ENCODE measurements at regions not wholly inside any gene's neighbourhood (a gene's known extent, or its start where the extent isn't known, plus 50 kb on each side); places are given as distances from the start of the nearest gene placed in this dataset.

DNA sequence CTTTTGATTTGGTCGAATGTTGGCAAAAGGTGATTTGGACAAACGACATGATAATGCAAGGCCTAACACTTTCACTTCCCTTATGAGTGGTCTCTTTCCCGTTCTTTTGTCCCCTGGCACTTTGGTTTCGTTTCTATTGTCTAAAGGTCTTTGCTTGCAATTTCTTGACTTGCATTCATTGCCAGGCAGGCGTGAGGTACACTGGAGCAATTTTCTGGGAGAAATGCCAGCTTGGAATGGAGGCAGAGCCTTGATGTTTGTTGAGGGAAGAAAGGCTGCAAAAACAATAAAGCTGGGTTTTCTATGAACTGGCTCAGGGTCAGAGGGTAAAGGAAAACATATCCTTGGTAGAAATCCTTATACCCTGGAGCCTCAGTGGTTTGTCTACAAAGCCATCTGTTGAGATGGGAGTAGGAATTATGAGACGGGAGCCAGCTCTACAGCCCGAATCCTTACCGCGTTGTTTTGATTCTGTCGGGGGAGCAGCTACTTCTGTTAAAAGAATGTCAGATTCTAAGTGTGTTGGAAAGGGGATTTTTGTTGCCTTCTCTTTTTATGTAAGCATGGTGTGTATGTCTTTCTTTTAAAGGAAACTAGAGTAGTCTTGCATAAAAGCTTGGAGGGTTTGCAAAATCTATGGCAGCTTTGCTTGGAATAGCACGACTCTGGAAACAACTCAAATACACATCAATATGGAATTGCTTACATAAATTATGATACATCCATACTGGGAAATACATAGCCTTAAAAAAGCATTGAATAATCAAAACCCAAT lies 158.9 kb downstream of the RMI1 start:
- no peak for DNase-seq (ENCODE audit: low read depth, low spot score)
- H3K27ac ChIP-seq (ENCODE audit: low read depth, low read length), result no peak overlapping the region
- no peaks in the 10 kb centered on the region for H3K9me3 ChIP-seq (ENCODE audit: control insufficient read depth in 1 of 2, insufficient read depth in 1 of 2, low read depth in 1 of 2, low read length in 2 of 2)
- H4K20me1 ChIP-seq (ENCODE audit: insufficient read depth), result no peaks in the 10 kb centered on the region
- ChIA-PET CTCF (no interaction called here), RAD21 (ENCODE audit: low non-redundant PET in 1 of 2, low total read pairs in 2 of 2, uncharacterized antibody in 2 of 2, unreplicated experiment in 2 of 2) (no interaction called here), POLR2A (no interaction called here)
- H2AFZ ChIP-seq (ENCODE audit: low read depth, low read length, poor library complexity, severe bottlenecking), result no peak overlapping the region
- H3K27me3 ChIP-seq (ENCODE audit: insufficient read depth, low read length), result no peaks in the 10 kb centered on the region
- no peaks in the 10 kb centered on the region for H3K9me2 ChIP-seq (ENCODE audit: insufficient read depth)
- no peaks in the 10 kb centered on the region for H3K79me2 ChIP-seq (ENCODE audit: insufficient read depth, low read length)
- intact Hi-C loops (cut with micrococcal nuclease), result no loop called here
- 0 out of 4 replicates have a peak, but pooled peaks cover 0 to 2% of the 10 kb centered on the region in 2 experiments for H3K4me1 ChIP-seq (ENCODE audit: control insufficient read depth in 1 of 2, insufficient read depth in 2 of 2, low read length in 2 of 2)
- no peak for ATAC-seq
- H3K4me2 ChIP-seq (ENCODE audit: low read length), result no peak overlapping the region
- BruUV-seq (replicated peaks), result no TSS peak
- TF ChIP-seq SP1 (IDR thresholded peaks at IDR 0.05; ENCODE audit: low read depth), result no peak
- TF ChIP-seq, protein P1, sequence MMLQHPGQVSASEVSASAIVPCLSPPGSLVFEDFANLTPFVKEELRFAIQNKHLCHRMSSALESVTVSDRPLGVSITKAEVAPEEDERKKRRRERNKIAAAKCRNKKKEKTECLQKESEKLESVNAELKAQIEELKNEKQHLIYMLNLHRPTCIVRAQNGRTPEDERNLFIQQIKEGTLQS (IDR thresholded peaks at IDR 0.05), result no peak
- no peak for TF ChIP-seq FOSL1 (IDR thresholded peaks at IDR 0.05; ENCODE audit: low read depth)
- TF ChIP-seq CBX3 (IDR thresholded peaks at IDR 0.05; ENCODE audit: low read depth), result no peak
- TF ChIP-seq, protein P2, sequence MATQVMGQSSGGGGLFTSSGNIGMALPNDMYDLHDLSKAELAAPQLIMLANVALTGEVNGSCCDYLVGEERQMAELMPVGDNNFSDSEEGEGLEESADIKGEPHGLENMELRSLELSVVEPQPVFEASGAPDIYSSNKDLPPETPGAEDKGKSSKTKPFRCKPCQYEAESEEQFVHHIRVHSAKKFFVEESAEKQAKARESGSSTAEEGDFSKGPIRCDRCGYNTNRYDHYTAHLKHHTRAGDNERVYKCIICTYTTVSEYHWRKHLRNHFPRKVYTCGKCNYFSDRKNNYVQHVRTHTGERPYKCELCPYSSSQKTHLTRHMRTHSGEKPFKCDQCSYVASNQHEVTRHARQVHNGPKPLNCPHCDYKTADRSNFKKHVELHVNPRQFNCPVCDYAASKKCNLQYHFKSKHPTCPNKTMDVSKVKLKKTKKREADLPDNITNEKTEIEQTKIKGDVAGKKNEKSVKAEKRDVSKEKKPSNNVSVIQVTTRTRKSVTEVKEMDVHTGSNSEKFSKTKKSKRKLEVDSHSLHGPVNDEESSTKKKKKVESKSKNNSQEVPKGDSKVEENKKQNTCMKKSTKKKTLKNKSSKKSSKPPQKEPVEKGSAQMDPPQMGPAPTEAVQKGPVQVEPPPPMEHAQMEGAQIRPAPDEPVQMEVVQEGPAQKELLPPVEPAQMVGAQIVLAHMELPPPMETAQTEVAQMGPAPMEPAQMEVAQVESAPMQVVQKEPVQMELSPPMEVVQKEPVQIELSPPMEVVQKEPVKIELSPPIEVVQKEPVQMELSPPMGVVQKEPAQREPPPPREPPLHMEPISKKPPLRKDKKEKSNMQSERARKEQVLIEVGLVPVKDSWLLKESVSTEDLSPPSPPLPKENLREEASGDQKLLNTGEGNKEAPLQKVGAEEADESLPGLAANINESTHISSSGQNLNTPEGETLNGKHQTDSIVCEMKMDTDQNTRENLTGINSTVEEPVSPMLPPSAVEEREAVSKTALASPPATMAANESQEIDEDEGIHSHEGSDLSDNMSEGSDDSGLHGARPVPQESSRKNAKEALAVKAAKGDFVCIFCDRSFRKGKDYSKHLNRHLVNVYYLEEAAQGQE (IDR thresholded peaks at IDR 0.05; ENCODE audit: low read depth), result no peak
- no peak for TF ChIP-seq ZNF274 (IDR thresholded peaks at IDR 0.05; ENCODE audit: low read depth, low read length)
- no peak for TF ChIP-seq ELF1 (IDR thresholded peaks at IDR 0.05; ENCODE audit: borderline replicate concordance, low read depth)
- TF ChIP-seq, protein P3, sequence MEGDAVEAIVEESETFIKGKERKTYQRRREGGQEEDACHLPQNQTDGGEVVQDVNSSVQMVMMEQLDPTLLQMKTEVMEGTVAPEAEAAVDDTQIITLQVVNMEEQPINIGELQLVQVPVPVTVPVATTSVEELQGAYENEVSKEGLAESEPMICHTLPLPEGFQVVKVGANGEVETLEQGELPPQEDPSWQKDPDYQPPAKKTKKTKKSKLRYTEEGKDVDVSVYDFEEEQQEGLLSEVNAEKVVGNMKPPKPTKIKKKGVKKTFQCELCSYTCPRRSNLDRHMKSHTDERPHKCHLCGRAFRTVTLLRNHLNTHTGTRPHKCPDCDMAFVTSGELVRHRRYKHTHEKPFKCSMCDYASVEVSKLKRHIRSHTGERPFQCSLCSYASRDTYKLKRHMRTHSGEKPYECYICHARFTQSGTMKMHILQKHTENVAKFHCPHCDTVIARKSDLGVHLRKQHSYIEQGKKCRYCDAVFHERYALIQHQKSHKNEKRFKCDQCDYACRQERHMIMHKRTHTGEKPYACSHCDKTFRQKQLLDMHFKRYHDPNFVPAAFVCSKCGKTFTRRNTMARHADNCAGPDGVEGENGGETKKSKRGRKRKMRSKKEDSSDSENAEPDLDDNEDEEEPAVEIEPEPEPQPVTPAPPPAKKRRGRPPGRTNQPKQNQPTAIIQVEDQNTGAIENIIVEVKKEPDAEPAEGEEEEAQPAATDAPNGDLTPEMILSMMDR (IDR thresholded peaks at IDR 0.05 in 2 of 3, conservative IDR thresholded peaks at IDR 0.05 in 1 of 3; ENCODE audit: borderline replicate concordance in 1 of 3, insufficient read depth in 1 of 3, low read depth in 2 of 3, low read length in 2 of 3), result no peak
- TF ChIP-seq, protein P4, sequence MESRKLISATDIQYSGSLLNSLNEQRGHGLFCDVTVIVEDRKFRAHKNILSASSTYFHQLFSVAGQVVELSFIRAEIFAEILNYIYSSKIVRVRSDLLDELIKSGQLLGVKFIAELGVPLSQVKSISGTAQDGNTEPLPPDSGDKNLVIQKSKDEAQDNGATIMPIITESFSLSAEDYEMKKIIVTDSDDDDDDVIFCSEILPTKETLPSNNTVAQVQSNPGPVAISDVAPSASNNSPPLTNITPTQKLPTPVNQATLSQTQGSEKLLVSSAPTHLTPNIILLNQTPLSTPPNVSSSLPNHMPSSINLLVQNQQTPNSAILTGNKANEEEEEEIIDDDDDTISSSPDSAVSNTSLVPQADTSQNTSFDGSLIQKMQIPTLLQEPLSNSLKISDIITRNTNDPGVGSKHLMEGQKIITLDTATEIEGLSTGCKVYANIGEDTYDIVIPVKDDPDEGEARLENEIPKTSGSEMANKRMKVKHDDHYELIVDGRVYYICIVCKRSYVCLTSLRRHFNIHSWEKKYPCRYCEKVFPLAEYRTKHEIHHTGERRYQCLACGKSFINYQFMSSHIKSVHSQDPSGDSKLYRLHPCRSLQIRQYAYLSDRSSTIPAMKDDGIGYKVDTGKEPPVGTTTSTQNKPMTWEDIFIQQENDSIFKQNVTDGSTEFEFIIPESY (IDR thresholded peaks at IDR 0.05; ENCODE audit: extremely low read depth, insufficient replicate concordance, low read length), result no peak
- TF ChIP-seq RAD21 (IDR thresholded peaks at IDR 0.05; ENCODE audit: low read depth), result no peak
- TF ChIP-seq, protein P5, sequence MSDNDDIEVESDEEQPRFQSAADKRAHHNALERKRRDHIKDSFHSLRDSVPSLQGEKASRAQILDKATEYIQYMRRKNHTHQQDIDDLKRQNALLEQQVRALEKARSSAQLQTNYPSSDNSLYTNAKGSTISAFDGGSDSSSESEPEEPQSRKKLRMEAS (IDR thresholded peaks at IDR 0.05), result no peak
- no peak for TF ChIP-seq ZFX (IDR thresholded peaks at IDR 0.05)
- no peak for TF ChIP-seq SRF (IDR thresholded peaks at IDR 0.05; ENCODE audit: low read depth)
- TF ChIP-seq CEBPB (IDR thresholded peaks at IDR 0.05; ENCODE audit: low read depth), result no peak
- TF ChIP-seq POLR2AphosphoS5 (IDR thresholded peaks at IDR 0.05; ENCODE audit: low read depth, low read length), result no peak
- no peak for TF ChIP-seq TCF7L2 (IDR thresholded peaks at IDR 0.05; ENCODE audit: borderline replicate concordance, extremely low read depth, insufficient read depth, insufficient read length)
- no peak for TF ChIP-seq YY1 (IDR thresholded peaks at IDR 0.05; ENCODE audit: extremely low read depth, insufficient replicate concordance, low read depth, low read length)
- no peak for TF ChIP-seq JUND (IDR thresholded peaks at IDR 0.05)
- no peak overlapping the region for H3K9ac ChIP-seq (ENCODE audit: low read length)
- H3K4me3 ChIP-seq (replicated peaks in 1 of 2; ENCODE audit: low read depth in 1 of 2, low read length in 2 of 2), result no peak overlapping the region
- H3K36me3 ChIP-seq (ENCODE audit: control insufficient read depth in 1 of 2, insufficient read depth in 2 of 2, low read length in 2 of 2), result no peaks in the 10 kb centered on the region

All from HCT116 (cell line).